Calu3 (cell line): ENCODE measurements at regions not wholly inside any gene's neighbourhood (a gene's known extent, or its start where the extent isn't known, plus 50 kb on each side); places are given as distances from the start of the nearest gene placed in this dataset.

Experiments used
- BruUV-seq: library from RNA; stranded (reverse); fragments of 400-500 nt; replicated peaks from 2 replicates; lab custom pipeline; 2021; lab: Mats Ljungman, UMichigan
- CTCF ChIA-PET: fragments of 300-600 bp; sonication (Branson Sonifier 250); formaldehyde crosslinking; loops from one replicate; lab custom pipeline; 2022; ENCODE audit warnings: antibody characterized with exemption; lab: Charles Lee
- DNase-seq: peaks from one replicate; pipeline ENCODE4 v3.0.0; 2022
- H3K27ac Mint-ChIP-seq: one replicate; pipeline ENCODE4 v1.8.0; 2022; ENCODE audit warnings: mixed read lengths; ENCODE audit not compliant: unreplicated experiment
- H3K27me3 Mint-ChIP-seq: one replicate; pipeline ENCODE4 v1.8.0; 2022; ENCODE audit warnings: mixed read lengths; ENCODE audit not compliant: unreplicated experiment
- H3K36me3 Mint-ChIP-seq: one replicate; pipeline ENCODE4 v1.8.0; 2022; ENCODE audit warnings: mild to moderate bottlenecking, moderate library complexity, mixed read lengths; ENCODE audit not compliant: insufficient read depth, unreplicated experiment
- H3K4me1 Mint-ChIP-seq: one replicate; pipeline ENCODE4 v1.8.0; 2022; ENCODE audit warnings: mild to moderate bottlenecking, low read depth, mixed read lengths; ENCODE audit not compliant: unreplicated experiment
- H3K4me3 Mint-ChIP-seq: one replicate; pipeline ENCODE4 v1.8.0; 2022; ENCODE audit warnings: mild to moderate bottlenecking, low read depth, moderate library complexity, mixed read lengths; ENCODE audit not compliant: unreplicated experiment
- H3K9me3 Mint-ChIP-seq: one replicate; pipeline ENCODE4 v1.8.0; 2022; ENCODE audit warnings: low read depth, mixed read lengths; ENCODE audit not compliant: unreplicated experiment
- CTCF ChIP-seq: fragments of 200-600 bp; IDR thresholded peaks from one replicate; pipeline ENCODE4 v1.8.0; 2022; ENCODE audit warnings: antibody characterized with exemption; ENCODE audit not compliant: unreplicated experiment
- intact Hi-C: fragments of 100-400 bp; cut with micrococcal nuclease; formaldehyde crosslinking; loops from one replicate; pipeline ENCODE4 v1.10.0; 2022; ENCODE audit not compliant: unreplicated experiment

DNA sequence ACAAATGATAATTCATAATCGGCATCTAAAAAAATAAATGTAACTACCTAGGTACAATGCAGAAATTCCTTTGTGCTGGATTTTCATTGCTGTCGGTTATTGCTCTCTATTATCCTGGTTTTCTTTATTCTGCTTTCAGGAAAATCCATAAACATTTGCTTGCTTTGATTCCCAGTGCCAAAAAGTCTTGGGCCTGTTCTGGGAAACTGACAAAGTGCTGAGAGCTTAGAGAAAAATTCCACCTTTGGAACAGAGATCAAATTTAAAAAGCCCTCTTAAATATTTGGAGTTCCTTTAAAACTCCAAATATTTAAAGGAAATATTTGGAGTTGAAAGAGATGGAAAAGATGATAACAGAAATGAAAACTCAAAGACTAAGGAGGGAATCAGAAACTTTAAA lies 87.3 kb upstream of the ZBED5 start:
- no peak overlapping the region for H3K4me3 Mint-ChIP-seq
- no peaks in the 10 kb centered on the region for H3K4me1 Mint-ChIP-seq
- DNase-seq, result no peak
- intact Hi-C loops, result no loop called here
- H3K27me3 Mint-ChIP-seq, result peaks cover 28% of the 10 kb centered on the region
- H3K36me3 Mint-ChIP-seq, result no peaks in the 10 kb centered on the region
- BruUV-seq, result no TSS peak
- no peak for TF ChIP-seq CTCF
- CTCF ChIA-PET, result interaction anchor here (1.0 kb wide), 1 partner anchor 11 kb away, joined by 3 read pairs; no protein-coding TSS in a partner anchor
- H3K27ac Mint-ChIP-seq, result no peak overlapping the region
- no peaks in the 10 kb centered on the region for H3K9me3 Mint-ChIP-seq

- Mint-ChIP-seq H3K4me3 (no peak overlapping the region), H3K27me3 (peaks cover 27% of the 10 kb centered on the region), H3K9me3 (no peaks in the 10 kb centered on the region), H3K27ac (no peak overlapping the region), H3K4me1 (no peaks in the 10 kb centered on the region), H3K36me3 (no peaks in the 10 kb centered on the region)
- no TSS peak for BruUV-seq
- no peak for DNase-seq
- intact Hi-C loops, result no loop called here
- TF ChIP-seq CTCF, result no peak
- CTCF ChIA-PET, result interaction anchor here (2.0 to 2.1 kb wide), 2 partner anchors 10 to 66 kb away, joined by 6 to 9 read pairs; no protein-coding TSS in a partner anchor
Observed at GRCh38 chr11:10943968-10944367, 86.1 kb upstream of the ZBED5 start.

DNA sequence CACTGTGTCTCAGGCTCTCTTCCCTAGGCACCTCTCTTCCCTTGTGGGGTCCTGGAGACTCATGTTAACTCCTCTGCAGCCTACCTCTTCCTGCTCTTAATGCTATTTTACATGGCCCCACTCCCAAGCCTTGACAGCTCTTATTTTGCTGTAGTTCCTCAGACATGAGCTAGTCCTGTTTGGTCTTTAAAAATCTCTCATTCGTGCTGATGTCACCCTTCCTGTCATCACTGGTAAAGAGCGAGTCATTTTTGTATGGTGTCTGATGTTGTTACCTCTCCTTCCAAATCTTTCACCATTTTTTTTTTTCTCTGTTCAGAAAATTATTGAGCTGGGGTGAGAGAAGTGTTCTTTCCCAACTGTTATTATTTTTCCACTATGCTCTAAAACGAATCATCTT lies 84.8 kb upstream of the ZBED5 start:
- Mint-ChIP-seq H3K4me3 (no peak overlapping the region), H3K27me3 (peaks cover 15% of the 10 kb centered on the region), H3K36me3 (no peaks in the 10 kb centered on the region), H3K9me3 (no peaks in the 10 kb centered on the region), H3K27ac (no peak overlapping the region), H3K4me1 (no peaks in the 10 kb centered on the region)
- TF ChIP-seq CTCF, result no peak
- CTCF ChIA-PET, result interaction anchor here (0.5 to 2.1 kb wide), 4 partner anchors 8 to 1835 kb away, joined by 3 to 9 read pairs (median 3); no protein-coding TSS in a partner anchor
- intact Hi-C loops, result no loop called here
- DNase-seq, result no peak
- no TSS peak for BruUV-seq

DNA sequence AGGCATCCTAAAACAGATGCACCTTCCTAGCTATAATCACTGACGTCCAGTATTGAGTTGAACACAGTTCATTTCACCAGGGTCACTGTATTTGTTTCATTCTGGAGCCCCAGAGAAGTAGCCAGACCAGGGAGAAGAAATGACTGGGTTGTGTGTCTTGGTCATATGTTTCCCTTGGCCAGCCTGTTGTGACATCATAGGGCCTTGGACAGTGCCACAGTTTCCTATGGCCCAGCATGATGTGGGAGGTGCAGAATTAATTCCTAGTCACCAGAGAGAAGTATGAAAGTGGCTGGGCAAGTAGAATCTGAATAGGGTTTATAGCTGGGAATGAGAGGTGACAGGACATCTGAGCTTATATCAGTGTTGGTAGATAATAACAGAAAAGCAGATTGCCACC lies 84.0 kb upstream of the ZBED5 start:
- CTCF ChIA-PET, result interaction anchor here (1.2 kb wide), 1 partner anchor 8 kb away, joined by 3 read pairs; no protein-coding TSS in a partner anchor
- BruUV-seq, result no TSS peak
- DNase-seq, result no peak
- no peak overlapping the region for H3K4me3 Mint-ChIP-seq
- H3K27me3 Mint-ChIP-seq, result peaks cover 13% of the 10 kb centered on the region
- H3K36me3 Mint-ChIP-seq, result no peaks in the 10 kb centered on the region
- no peak for TF ChIP-seq CTCF
- intact Hi-C loops, result no loop called here
- H3K4me1 Mint-ChIP-seq, result no peaks in the 10 kb centered on the region
- H3K9me3 Mint-ChIP-seq, result no peaks in the 10 kb centered on the region
- no peak overlapping the region for H3K27ac Mint-ChIP-seq
